BE2C (cell line): ENCODE measurements at regions not wholly inside any gene's neighbourhood (a gene's known extent, or its start where the extent isn't known, plus 50 kb on each side); places are given as distances from the start of the nearest gene placed in this dataset.

Experiments
- DNase-seq: peaks from one replicate; pipeline ENCODE4 v3.0.0-alpha.2; 2020
- H3K27me3 ChIP-seq: fragments of 250-450 bp; sonication (Bioruptor Pico); 2 replicates; pipeline ENCODE4 v1.5.1; 2020; ENCODE audit warnings: mild to moderate bottlenecking
- H3K36me3 ChIP-seq: fragments of 250-450 bp; sonication (Bioruptor Pico); 2 replicates; pipeline ENCODE4 v1.5.1; 2020; ENCODE audit warnings: mild to moderate bottlenecking
- H3K4me1 ChIP-seq: fragments of 250-450 bp; sonication (Bioruptor Pico); 2 replicates; pipeline ENCODE4 v1.5.1; 2020
- H3K4me3 ChIP-seq: 2 replicates; pipeline ENCODE4 v1.5.1; 2011; ENCODE audit warnings: low read depth, low read length
- H3K9me3 ChIP-seq: fragments of 250-450 bp; sonication (Bioruptor Pico); 2 replicates; pipeline ENCODE4 v1.5.1; 2020
- CTCF ChIP-seq: IDR thresholded peaks from 2 replicates; pipeline ENCODE4 v1.5.1; 2012; ENCODE audit warnings: mild to moderate bottlenecking, low read depth, low read length

- H3K9me3 ChIP-seq: no peaks in the 10 kb centered on the region
- H3K27me3 ChIP-seq: peaks cover 2% of the 10 kb centered on the region; the same call in 1 of the 2 replicates
- H3K4me3 ChIP-seq: no peak overlapping the region
- H3K4me1 ChIP-seq: no peaks in the 10 kb centered on the region
- no peak for DNase-seq
- H3K36me3 ChIP-seq: no peaks in the 10 kb centered on the region
- no peak for TF ChIP-seq CTCF
Observed at GRCh38 chr14:62076825-62077605, 314.8 kb downstream of the SNAPC1 start.

GRCh38 chr14:62077676-62078261, 315.5 kb downstream of the SNAPC1 start:
- Histone ChIP-seq H3K27me3 (no peaks in the 10 kb centered on the region; the same call in 1 of the 2 replicates), H3K4me1 (no peaks in the 10 kb centered on the region), H3K36me3 (no peaks in the 10 kb centered on the region), H3K4me3 (no peak overlapping the region), H3K9me3 (no peaks in the 10 kb centered on the region)
- no peak for DNase-seq
- TF ChIP-seq CTCF: no peak

DNA sequence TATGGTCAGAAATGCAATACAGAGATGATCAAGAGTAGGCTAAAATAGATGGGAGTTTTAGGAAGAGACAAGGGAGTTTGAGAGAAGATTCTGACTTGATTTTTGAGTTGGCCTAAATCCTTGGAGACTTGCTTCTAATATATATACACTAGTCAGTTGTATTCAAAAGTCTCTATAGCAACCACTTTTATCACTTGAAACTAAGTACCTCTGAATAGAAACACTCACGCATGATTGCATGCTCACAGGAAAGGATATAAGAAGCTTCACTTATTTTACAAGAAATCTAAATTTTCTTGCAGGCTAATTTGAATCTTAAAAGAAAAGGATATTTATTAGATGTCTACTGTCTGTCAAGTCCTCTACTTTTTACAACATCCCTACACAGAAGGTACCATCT, 316.8 kb downstream of the SNAPC1 start:
- no peak for DNase-seq
- H3K27me3 ChIP-seq: 0 out of 2 replicates have a peak, but pooled peaks cover 3% of the 10 kb centered on the region
- no peak for TF ChIP-seq CTCF

DNA sequence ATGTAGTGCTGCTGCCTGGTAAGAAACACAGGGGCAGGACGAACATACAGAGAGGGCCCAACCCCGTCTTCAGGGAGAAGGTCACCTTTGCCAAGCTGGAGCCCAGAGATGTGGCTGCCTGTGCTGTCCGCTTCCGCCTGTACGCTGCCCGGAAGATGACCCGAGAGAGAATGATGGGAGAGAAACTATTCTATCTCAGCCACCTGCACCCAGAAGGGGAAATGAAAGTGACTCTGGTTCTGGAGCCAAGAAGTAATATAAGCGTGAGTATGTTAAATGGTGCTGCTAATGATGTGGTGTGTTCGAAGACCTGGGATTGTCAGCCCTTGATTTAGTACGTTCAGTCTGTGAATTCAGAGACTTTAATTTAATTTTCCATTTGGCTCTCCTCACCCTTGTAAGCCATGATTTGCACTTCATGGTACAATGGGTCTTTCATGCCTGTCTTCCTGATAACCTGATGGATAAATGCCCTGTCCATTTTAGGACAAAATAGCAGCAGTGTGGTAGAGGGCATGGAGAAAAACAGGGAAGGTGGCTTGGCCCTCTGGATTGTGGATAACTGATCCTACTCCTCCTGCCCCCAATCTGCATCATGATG, 318.9 kb downstream of the SNAPC1 start:
- H3K4me1 ChIP-seq: no peaks in the 10 kb centered on the region
- 0 out of 2 replicates have a peak, but pooled peaks cover 3% of the 10 kb centered on the region for H3K27me3 ChIP-seq
- TF ChIP-seq CTCF: no peak
- no peak for DNase-seq
- H3K4me3 ChIP-seq: no peak overlapping the region
- no peaks in the 10 kb centered on the region for H3K9me3 ChIP-seq
- H3K36me3 ChIP-seq: no peaks in the 10 kb centered on the region

More for the DNA sequence above, 316.8 kb downstream of the SNAPC1 start:
- H3K36me3 ChIP-seq: no peaks in the 10 kb centered on the region
- no peak overlapping the region for H3K4me3 ChIP-seq
- H3K4me1 ChIP-seq: no peaks in the 10 kb centered on the region
- H3K9me3 ChIP-seq: no peaks in the 10 kb centered on the region

- no peak for TF ChIP-seq CTCF
- H3K9me3 ChIP-seq: no peaks in the 10 kb centered on the region
- no peaks in the 10 kb centered on the region for H3K36me3 ChIP-seq
- H3K4me1 ChIP-seq: no peaks in the 10 kb centered on the region
- H3K4me3 ChIP-seq: no peak overlapping the region
- no peak for DNase-seq
- H3K27me3 ChIP-seq: 0 out of 2 replicates have a peak, but pooled peaks cover 3% of the 10 kb centered on the region
Observed at GRCh38 chr14:62081951-62082350, 319.7 kb downstream of the SNAPC1 start.

- Histone ChIP-seq H3K9me3 (no peaks in the 10 kb centered on the region), H3K4me1 (no peaks in the 10 kb centered on the region), H3K27me3 (0 out of 2 replicates have a peak, but pooled peaks cover 3% of the 10 kb centered on the region), H3K4me3 (no peak overlapping the region), H3K36me3 (no peaks in the 10 kb centered on the region)
- no peak for DNase-seq
- no peak for TF ChIP-seq CTCF
Observed at GRCh38 chr14:62082779-62083178, 320.6 kb downstream of the SNAPC1 start.
